Fibroblast of lung (primary cell): ENCODE measurements at regions not wholly inside any gene's neighbourhood (a gene's known extent, or its start where the extent isn't known, plus 50 kb on each side); places are given as distances from the start of the nearest gene placed in this dataset.

Experiments
- DNase-seq, 2 donors: peaks; one replicate each; pipeline versions ENCODE4 v3.0.0 to v3.0.0-alpha.2; 2010; ENCODE audit warnings: low read depth in 2 of 2
- H2AFZ ChIP-seq: 2 replicates; pipeline ENCODE4 v1.5.1; 2012; ENCODE audit warnings: low read length, control low read depth, inconsistent platforms
- H3K27ac ChIP-seq: 2 replicates; pipeline ENCODE4 v1.5.1; 2011; ENCODE audit warnings: low read length, control low read depth; ENCODE audit not compliant: insufficient read depth
- H3K27me3 ChIP-seq: 2 replicates; pipeline ENCODE4 v1.5.1; 2011; ENCODE audit warnings: mild to moderate bottlenecking, low read length; ENCODE audit not compliant: control insufficient read depth, insufficient read depth
- H3K36me3 ChIP-seq: 2 replicates; pipeline ENCODE4 v1.5.1; 2011; ENCODE audit warnings: low read length; ENCODE audit not compliant: control insufficient read depth, insufficient read depth
- H3K4me1 ChIP-seq: 2 replicates; pipeline ENCODE4 v1.5.1; 2011; ENCODE audit warnings: low read length; ENCODE audit not compliant: control insufficient read depth, insufficient read depth; ENCODE audit errors: extremely low read depth
- H3K4me2 ChIP-seq: 2 replicates; pipeline ENCODE4 v1.5.1; 2011; ENCODE audit warnings: low read length, control low read depth; ENCODE audit not compliant: insufficient read depth; ENCODE audit errors: extremely low read depth
- H3K4me3 ChIP-seq, 4 experiments: fragments of 200-600 bp in 1 of 4; sonication (generic) in 1 of 4; replicated peaks in 1 of 4; 2 replicates each; pipeline ENCODE4 v1.5.1; 2011 to 2016; ENCODE audit warnings: low read length in 4 of 4, low read depth in 3 of 4, mild to moderate bottlenecking in 3 of 4, control low read depth in 2 of 4, inconsistent platforms in 1 of 4, mixed read lengths in 1 of 4; ENCODE audit not compliant: insufficient read depth in 1 of 4; ENCODE audit errors: control extremely low read depth in 1 of 4
- H3K79me2 ChIP-seq: 2 replicates; pipeline ENCODE4 v1.5.1; 2012; ENCODE audit warnings: mild to moderate bottlenecking, low read length, inconsistent platforms; ENCODE audit not compliant: control insufficient read depth, insufficient read depth
- H3K9ac ChIP-seq: 2 replicates; pipeline ENCODE4 v1.5.1; 2011; ENCODE audit warnings: mild to moderate bottlenecking, low read length, control low read depth; ENCODE audit not compliant: insufficient read depth
- H3K9me3 ChIP-seq: 2 replicates; pipeline ENCODE4 v1.5.1; 2012; ENCODE audit warnings: low read depth, low read length; ENCODE audit not compliant: control insufficient read depth, insufficient read depth
- H4K20me1 ChIP-seq: 2 replicates; pipeline ENCODE4 v1.5.1; 2011; ENCODE audit warnings: low read length; ENCODE audit not compliant: control insufficient read depth, insufficient read depth; ENCODE audit errors: extremely low read depth
- EZH2 ChIP-seq: IDR thresholded peaks from 2 replicates; pipeline ENCODE4 v1.5.1; 2012; ENCODE audit warnings: low read length, control low read depth, mild to moderate bottlenecking; ENCODE audit errors: missing control alignments
- TF ChIP-seq, protein P1 (sequence below), 2 donors: IDR thresholded peaks in 1 of 2; conservative IDR thresholded peaks in 1 of 2; 1 replicate in 1 of 2; 2 replicates in 1 of 2; pipeline ENCODE4 v1.5.1; 2011 to 2012; ENCODE audit warnings: low read length in 2 of 2, control low read depth in 1 of 2, inconsistent platforms in 1 of 2, low read depth in 1 of 2, mild to moderate bottlenecking in 1 of 2

DNA sequence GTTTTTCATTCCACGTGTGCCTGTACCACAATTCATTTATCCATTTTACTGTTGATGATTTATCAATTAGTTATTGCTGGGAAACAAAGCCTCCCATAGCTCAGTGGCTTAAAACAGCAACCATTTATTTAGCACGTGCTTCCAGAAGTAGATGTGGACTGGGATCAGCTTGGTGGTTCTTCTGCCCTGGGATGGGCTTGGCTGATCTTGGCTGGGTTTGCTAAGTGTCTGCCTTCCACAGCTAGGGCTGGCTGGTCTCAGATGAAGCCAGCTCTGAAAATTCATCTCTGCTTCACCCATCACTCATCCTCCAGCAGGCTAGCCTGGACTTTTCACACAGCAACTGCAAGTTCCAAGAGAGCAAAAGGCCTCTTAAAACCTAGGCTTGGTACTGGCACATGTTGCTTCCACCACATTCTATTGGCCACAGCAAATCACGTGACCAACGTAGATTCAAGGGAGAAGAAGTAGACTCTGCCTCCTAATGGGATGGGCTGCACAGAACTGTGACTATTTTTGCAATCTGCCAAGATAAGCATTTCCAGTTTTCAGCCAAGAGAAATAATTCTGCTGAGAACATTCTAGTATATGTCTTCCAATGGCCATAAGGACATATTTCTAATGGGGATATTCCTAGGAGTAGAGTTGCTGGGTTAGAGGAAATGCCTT lies 124.9 kb downstream of the MN1 start:
- no peaks in the 10 kb centered on the region for H3K36me3 ChIP-seq
- H4K20me1 ChIP-seq, result no peaks in the 10 kb centered on the region
- H3K79me2 ChIP-seq, result no peaks in the 10 kb centered on the region
- TF ChIP-seq, protein P1, sequence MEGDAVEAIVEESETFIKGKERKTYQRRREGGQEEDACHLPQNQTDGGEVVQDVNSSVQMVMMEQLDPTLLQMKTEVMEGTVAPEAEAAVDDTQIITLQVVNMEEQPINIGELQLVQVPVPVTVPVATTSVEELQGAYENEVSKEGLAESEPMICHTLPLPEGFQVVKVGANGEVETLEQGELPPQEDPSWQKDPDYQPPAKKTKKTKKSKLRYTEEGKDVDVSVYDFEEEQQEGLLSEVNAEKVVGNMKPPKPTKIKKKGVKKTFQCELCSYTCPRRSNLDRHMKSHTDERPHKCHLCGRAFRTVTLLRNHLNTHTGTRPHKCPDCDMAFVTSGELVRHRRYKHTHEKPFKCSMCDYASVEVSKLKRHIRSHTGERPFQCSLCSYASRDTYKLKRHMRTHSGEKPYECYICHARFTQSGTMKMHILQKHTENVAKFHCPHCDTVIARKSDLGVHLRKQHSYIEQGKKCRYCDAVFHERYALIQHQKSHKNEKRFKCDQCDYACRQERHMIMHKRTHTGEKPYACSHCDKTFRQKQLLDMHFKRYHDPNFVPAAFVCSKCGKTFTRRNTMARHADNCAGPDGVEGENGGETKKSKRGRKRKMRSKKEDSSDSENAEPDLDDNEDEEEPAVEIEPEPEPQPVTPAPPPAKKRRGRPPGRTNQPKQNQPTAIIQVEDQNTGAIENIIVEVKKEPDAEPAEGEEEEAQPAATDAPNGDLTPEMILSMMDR (conservative IDR thresholded peaks at IDR 0.05 in 1 of 2, IDR thresholded peaks at IDR 0.05 in 1 of 2; ENCODE audit: low read depth in 1 of 2, low read length in 2 of 2), result no peak
- TF ChIP-seq EZH2, result no peak
- DNase-seq, result no peak
- H3K4me2 ChIP-seq, result no peak overlapping the region
- peaks cover 14% of the 10 kb centered on the region for H3K27me3 ChIP-seq
- no peaks in the 10 kb centered on the region for H3K4me1 ChIP-seq
- H3K9ac ChIP-seq, result no peak overlapping the region
- no peaks in the 10 kb centered on the region for H3K9me3 ChIP-seq
- H2AFZ ChIP-seq, result no peak overlapping the region
- H3K4me3 ChIP-seq, result no peak overlapping the region
- H3K27ac ChIP-seq, result no peak overlapping the region

GRCh38 chr22:27677905-27678458 lies 123.6 kb downstream of the MN1 start:
- Histone ChIP-seq H3K27ac (no peak overlapping the region), H3K9me3 (no peaks in the 10 kb centered on the region), H3K4me1 (no peaks in the 10 kb centered on the region), H3K79me2 (no peaks in the 10 kb centered on the region), H3K4me3 (no peak overlapping the region), H3K27me3 (peaks cover 14% of the 10 kb centered on the region), H3K9ac (no peak overlapping the region), H3K36me3 (no peaks in the 10 kb centered on the region), H4K20me1 (no peaks in the 10 kb centered on the region), H2AFZ (no peak overlapping the region), H3K4me2 (no peak overlapping the region)
- DNase-seq, result no peak
- TF ChIP-seq EZH2, result no peak
- TF ChIP-seq, protein P1 (conservative IDR thresholded peaks at IDR 0.05 in 1 of 2, IDR thresholded peaks at IDR 0.05 in 1 of 2; ENCODE audit: low read depth in 1 of 2, low read length in 2 of 2), result no peak

GRCh38 chr22:27679176-27679575 lies 122.4 kb downstream of the MN1 start:
- Histone ChIP-seq H3K27me3 (peaks cover 14% of the 10 kb centered on the region), H3K36me3 (no peaks in the 10 kb centered on the region), H3K9ac (no peak overlapping the region), H3K4me2 (no peak overlapping the region), H3K27ac (no peak overlapping the region), H3K4me1 (no peaks in the 10 kb centered on the region), H4K20me1 (no peaks in the 10 kb centered on the region), H3K79me2 (no peaks in the 10 kb centered on the region), H3K4me3 (no peak overlapping the region), H2AFZ (no peak overlapping the region), H3K9me3 (no peaks in the 10 kb centered on the region)
- TF ChIP-seq, protein P1 (conservative IDR thresholded peaks at IDR 0.05 in 1 of 2, IDR thresholded peaks at IDR 0.05 in 1 of 2; ENCODE audit: low read depth in 1 of 2, low read length in 2 of 2), result no peak
- TF ChIP-seq EZH2, result no peak
- DNase-seq, result no peak
